HepG2 (cell line): ENCODE measurements at regions not wholly inside any gene's neighbourhood (a gene's known extent, or its start where the extent isn't known, plus 50 kb on each side); places are given as distances from the start of the nearest gene placed in this dataset.

Experiments
- ATAC-seq: fragments of 200-7000 bp; cut with Tn5 transposase; 3 replicates; pipeline ENCODE4 v1.9.1; 2020; ENCODE audit warnings: mild to moderate bottlenecking, moderate library complexity
- BruUV-seq: library from RNA; stranded (reverse); fragments of 400-500 nt; replicated peaks from 2 replicates; lab custom pipeline; 2021; lab: Mats Ljungman, UMichigan
- CTCF ChIA-PET: fragments of 300-600 bp; formaldehyde crosslinking; extraction: SDS; loops from one replicate; lab custom pipeline; 2021; ENCODE audit warnings: low total read pairs, inconsistent platforms, low intra/inter-chr PET ratio; lab: Yijun Ruan, JAX
- POLR2A ChIA-PET: fragments of 350-600 bp; sonication (Branson Sonifier 250); formaldehyde crosslinking; loops from one replicate; lab custom pipeline; 2020; ENCODE audit warnings: antibody characterized with exemption, inconsistent platforms; lab: Yijun Ruan, JAX
- DNase-seq: peaks from one replicate; pipeline ENCODE4 v3.0.0-alpha.2; 2015; ENCODE audit warnings: low spot score
- FAIRE-seq: peaks from 3 replicates; lab custom pipeline; 2011; peaks lifted over from hg19 to GRCh38; lab: Jason Lieb, UNC
- H2AFZ ChIP-seq: one replicate; pipeline ENCODE4 v1.6.1; 2011; ENCODE audit warnings: low read length, inconsistent platforms
- H3K27ac ChIP-seq: fragments of 300-600 bp; 3 replicates; pipeline ENCODE4 v1.8.0; 2011; ENCODE audit warnings: mixed run types, mild to moderate bottlenecking, mixed read lengths, low read length, inconsistent platforms; ENCODE audit not compliant: insufficient read depth; ENCODE audit errors: extremely low read length
- H3K27me3 ChIP-seq, 2 experiments: fragments of 200-600 bp in 1 of 2; 2 replicates in 1 of 2; 3 replicates in 1 of 2; pipeline versions ENCODE4 v1.6.0 to v1.8.0; 2011; ENCODE audit warnings: low read length in 2 of 2, mild to moderate bottlenecking in 2 of 2, moderate library complexity in 2 of 2, inconsistent platforms in 1 of 2; ENCODE audit not compliant: insufficient read depth in 2 of 2, control insufficient read depth in 1 of 2
- H3K36me3 ChIP-seq, 2 experiments: fragments of 200-600 bp in 1 of 2; replicated peaks in 1 of 2; 2 replicates in 1 of 2; 3 replicates in 1 of 2; pipeline versions ENCODE4 v1.5.1 to v1.8.0; 2011; ENCODE audit warnings: low read length in 2 of 2, inconsistent platforms in 1 of 2; ENCODE audit not compliant: insufficient read depth in 2 of 2, control insufficient read depth in 1 of 2
- H3K4me1 ChIP-seq: 2 replicates; pipeline ENCODE4 v1.5.1; 2012; ENCODE audit warnings: low read length, inconsistent platforms; ENCODE audit not compliant: insufficient read depth
- H3K4me2 ChIP-seq: 2 replicates; pipeline ENCODE4 v1.6.0; 2011; ENCODE audit warnings: low read depth, low read length, inconsistent platforms
- H3K4me3 ChIP-seq, 3 experiments: fragments of 200-600 bp in 1 of 3; sonication (generic), shearing (Covaris generic) in 1 of 3; replicated peaks in 1 of 3; 2 replicates each; pipeline ENCODE4 v1.5.1; 2011 to 2016; ENCODE audit warnings: low read length in 3 of 3, inconsistent platforms in 2 of 3, low read depth in 2 of 3, mild to moderate bottlenecking in 2 of 3, control low read depth in 1 of 3, mixed read lengths in 1 of 3; ENCODE audit not compliant: insufficient read depth in 1 of 3
- H3K79me2 ChIP-seq: one replicate; pipeline ENCODE4 v1.6.1; 2011; ENCODE audit warnings: low read length, inconsistent platforms; ENCODE audit not compliant: insufficient read depth
- H3K9ac ChIP-seq: 2 replicates; pipeline ENCODE4 v1.6.0; 2011; ENCODE audit warnings: mild to moderate bottlenecking, low read depth, low read length, inconsistent platforms; ENCODE audit not compliant: insufficient read depth
- H3K9me3 ChIP-seq: 2 replicates; pipeline ENCODE4 v1.5.1; 2012; ENCODE audit warnings: mild to moderate bottlenecking, low read length
- H4K20me1 ChIP-seq: 2 replicates; pipeline ENCODE4 v1.6.0; 2011; ENCODE audit warnings: inconsistent platforms, mild to moderate bottlenecking, low read length, moderate library complexity; ENCODE audit not compliant: insufficient read depth
- CEBPG ChIP-seq: IDR thresholded peaks from 2 replicates; pipeline ENCODE4 v1.6.1; 2016
- ELF4 ChIP-seq: sonication (generic); formaldehyde crosslinking; IDR thresholded peaks from 2 replicates; pipeline ENCODE4 v1.5.0; 2020; ENCODE audit warnings: missing genetic modification reagents, mild to moderate bottlenecking, moderate library complexity, borderline replicate concordance
- HMG20A ChIP-seq: IDR thresholded peaks from 2 replicates; pipeline ENCODE4 v1.6.1; 2016; ENCODE audit warnings: borderline replicate concordance
- KMT2A ChIP-seq: sonication (generic); formaldehyde crosslinking; IDR thresholded peaks from 2 replicates; pipeline ENCODE4 v1.4.0; 2020; ENCODE audit warnings: missing genetic modification reagents
- MAFK ChIP-seq, 2 experiments: IDR thresholded peaks in 1 of 2; conservative IDR thresholded peaks in 1 of 2; 2 replicates each; pipeline ENCODE4 v1.6.1; 2011; ENCODE audit warnings: improper control_type of control experiment in 2 of 2, low read length in 2 of 2
- NFYC ChIP-seq: IDR thresholded peaks from 2 replicates; pipeline ENCODE4 v1.6.1; 2016; ENCODE audit warnings: missing genetic modification reagents, missing compliant biosample characterization
- NRL ChIP-seq: sonication (generic); formaldehyde crosslinking; IDR thresholded peaks from 2 replicates; pipeline ENCODE4 v1.5.0; 2020; ENCODE audit warnings: missing genetic modification reagents, mild to moderate bottlenecking, moderate library complexity, borderline replicate concordance
- POLR2AphosphoS5 ChIP-seq: IDR thresholded peaks from 2 replicates; pipeline ENCODE4 v1.6.1; 2012; ENCODE audit warnings: low read depth, low read length
- ZNF232 ChIP-seq: sonication (generic); formaldehyde crosslinking; IDR thresholded peaks from 2 replicates; pipeline ENCODE4 v1.4.0; 2020; ENCODE audit warnings: missing genetic modification reagents, borderline replicate concordance
- WGBS: methylation state at CpG from one replicate; pipeline ENCODE4 v1.1.6; 2017; ENCODE audit warnings: low lambda C conversion rate; 5-methylcytosine and 5-hydroxymethylcytosine counted together
- in situ Hi-C: cut with HindIII; loops from 2 replicates; pipeline ENCODE4 v1.10.0; 2017; ENCODE audit warnings: low pct_unique_long_range_greater_than_20kb; ENCODE audit not compliant: extremely low pct_ligation_motif_present
- intact Hi-C: fragments of 100-400 bp; cut with micrococcal nuclease; formaldehyde crosslinking; loops from one replicate; pipeline ENCODE4 v1.10.0; 2022; ENCODE audit not compliant: unreplicated experiment
- TF ChIP-seq, protein P1 (sequence below): sonication (generic); formaldehyde crosslinking; IDR thresholded peaks from 2 replicates; pipeline ENCODE4 v1.4.0; 2020; ENCODE audit warnings: mild to moderate bottlenecking, missing genetic modification reagents
- TF ChIP-seq, protein P2 (sequence below): sonication (generic); formaldehyde crosslinking; IDR thresholded peaks from 2 replicates; pipeline ENCODE4 v1.4.0; 2020; ENCODE audit warnings: missing genetic modification reagents, borderline replicate concordance
- TF ChIP-seq, protein P3 (sequence below): sonication (generic); formaldehyde crosslinking; IDR thresholded peaks from 2 replicates; pipeline ENCODE4 v1.5.0; 2020; ENCODE audit warnings: missing genetic modification reagents, mild to moderate bottlenecking, borderline replicate concordance
- TF ChIP-seq, protein P4 (sequence below): sonication (generic); formaldehyde crosslinking; IDR thresholded peaks from 2 replicates; pipeline ENCODE4 v1.5.1; 2020; ENCODE audit warnings: missing genetic modification reagents, mild to moderate bottlenecking, borderline replicate concordance

DNA sequence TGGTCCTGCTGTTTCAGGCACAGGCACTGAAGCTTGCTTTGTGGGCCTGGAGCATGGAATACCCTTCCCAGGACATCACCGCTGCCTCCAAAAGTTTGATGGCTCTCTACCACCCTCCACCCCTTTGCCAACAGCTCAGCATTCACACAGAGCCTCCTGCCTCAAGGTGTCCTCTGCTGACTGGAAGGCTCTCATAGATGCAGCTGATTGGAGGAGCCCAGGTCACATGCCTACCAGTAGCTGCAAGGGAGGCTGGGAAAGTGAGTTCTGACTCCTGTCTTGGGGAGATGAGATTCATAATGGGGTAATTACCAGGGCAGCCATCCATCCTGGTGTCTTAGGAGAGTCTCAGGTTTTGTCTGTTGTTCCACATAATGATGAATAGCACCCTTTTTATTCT, 124.8 kb upstream of the GRIK3 start:
- H3K4me2 ChIP-seq, result no peak overlapping the region
- FAIRE-seq, result no peak
- peaks cover 0 to 1% of the 10 kb centered on the region in 2 experiments; a peak in 2 of 5 replicates for H3K27me3 ChIP-seq
- no TSS peak for BruUV-seq
- H3K9me3 ChIP-seq, result no peaks in the 10 kb centered on the region
- ChIA-PET POLR2A (no interaction called here), CTCF (no interaction called here)
- in situ Hi-C loops, result no loop called here
- H3K36me3 ChIP-seq, result no peaks in the 10 kb centered on the region
- no peak overlapping the region for H2AFZ ChIP-seq
- no peak for ATAC-seq
- no peak overlapping the region for H3K9ac ChIP-seq
- no peaks in the 10 kb centered on the region for H4K20me1 ChIP-seq
- H3K27ac ChIP-seq, result no peak overlapping the region
- no peak overlapping the region for H3K4me3 ChIP-seq
- intact Hi-C loops, result no loop called here
- H3K79me2 ChIP-seq, result no peaks in the 10 kb centered on the region
- no CpG with 5 or more reads among the region's 1 CpG for WGBS
- no peak for DNase-seq
- H3K4me1 ChIP-seq, result no peaks in the 10 kb centered on the region
- TF ChIP-seq, protein P1, sequence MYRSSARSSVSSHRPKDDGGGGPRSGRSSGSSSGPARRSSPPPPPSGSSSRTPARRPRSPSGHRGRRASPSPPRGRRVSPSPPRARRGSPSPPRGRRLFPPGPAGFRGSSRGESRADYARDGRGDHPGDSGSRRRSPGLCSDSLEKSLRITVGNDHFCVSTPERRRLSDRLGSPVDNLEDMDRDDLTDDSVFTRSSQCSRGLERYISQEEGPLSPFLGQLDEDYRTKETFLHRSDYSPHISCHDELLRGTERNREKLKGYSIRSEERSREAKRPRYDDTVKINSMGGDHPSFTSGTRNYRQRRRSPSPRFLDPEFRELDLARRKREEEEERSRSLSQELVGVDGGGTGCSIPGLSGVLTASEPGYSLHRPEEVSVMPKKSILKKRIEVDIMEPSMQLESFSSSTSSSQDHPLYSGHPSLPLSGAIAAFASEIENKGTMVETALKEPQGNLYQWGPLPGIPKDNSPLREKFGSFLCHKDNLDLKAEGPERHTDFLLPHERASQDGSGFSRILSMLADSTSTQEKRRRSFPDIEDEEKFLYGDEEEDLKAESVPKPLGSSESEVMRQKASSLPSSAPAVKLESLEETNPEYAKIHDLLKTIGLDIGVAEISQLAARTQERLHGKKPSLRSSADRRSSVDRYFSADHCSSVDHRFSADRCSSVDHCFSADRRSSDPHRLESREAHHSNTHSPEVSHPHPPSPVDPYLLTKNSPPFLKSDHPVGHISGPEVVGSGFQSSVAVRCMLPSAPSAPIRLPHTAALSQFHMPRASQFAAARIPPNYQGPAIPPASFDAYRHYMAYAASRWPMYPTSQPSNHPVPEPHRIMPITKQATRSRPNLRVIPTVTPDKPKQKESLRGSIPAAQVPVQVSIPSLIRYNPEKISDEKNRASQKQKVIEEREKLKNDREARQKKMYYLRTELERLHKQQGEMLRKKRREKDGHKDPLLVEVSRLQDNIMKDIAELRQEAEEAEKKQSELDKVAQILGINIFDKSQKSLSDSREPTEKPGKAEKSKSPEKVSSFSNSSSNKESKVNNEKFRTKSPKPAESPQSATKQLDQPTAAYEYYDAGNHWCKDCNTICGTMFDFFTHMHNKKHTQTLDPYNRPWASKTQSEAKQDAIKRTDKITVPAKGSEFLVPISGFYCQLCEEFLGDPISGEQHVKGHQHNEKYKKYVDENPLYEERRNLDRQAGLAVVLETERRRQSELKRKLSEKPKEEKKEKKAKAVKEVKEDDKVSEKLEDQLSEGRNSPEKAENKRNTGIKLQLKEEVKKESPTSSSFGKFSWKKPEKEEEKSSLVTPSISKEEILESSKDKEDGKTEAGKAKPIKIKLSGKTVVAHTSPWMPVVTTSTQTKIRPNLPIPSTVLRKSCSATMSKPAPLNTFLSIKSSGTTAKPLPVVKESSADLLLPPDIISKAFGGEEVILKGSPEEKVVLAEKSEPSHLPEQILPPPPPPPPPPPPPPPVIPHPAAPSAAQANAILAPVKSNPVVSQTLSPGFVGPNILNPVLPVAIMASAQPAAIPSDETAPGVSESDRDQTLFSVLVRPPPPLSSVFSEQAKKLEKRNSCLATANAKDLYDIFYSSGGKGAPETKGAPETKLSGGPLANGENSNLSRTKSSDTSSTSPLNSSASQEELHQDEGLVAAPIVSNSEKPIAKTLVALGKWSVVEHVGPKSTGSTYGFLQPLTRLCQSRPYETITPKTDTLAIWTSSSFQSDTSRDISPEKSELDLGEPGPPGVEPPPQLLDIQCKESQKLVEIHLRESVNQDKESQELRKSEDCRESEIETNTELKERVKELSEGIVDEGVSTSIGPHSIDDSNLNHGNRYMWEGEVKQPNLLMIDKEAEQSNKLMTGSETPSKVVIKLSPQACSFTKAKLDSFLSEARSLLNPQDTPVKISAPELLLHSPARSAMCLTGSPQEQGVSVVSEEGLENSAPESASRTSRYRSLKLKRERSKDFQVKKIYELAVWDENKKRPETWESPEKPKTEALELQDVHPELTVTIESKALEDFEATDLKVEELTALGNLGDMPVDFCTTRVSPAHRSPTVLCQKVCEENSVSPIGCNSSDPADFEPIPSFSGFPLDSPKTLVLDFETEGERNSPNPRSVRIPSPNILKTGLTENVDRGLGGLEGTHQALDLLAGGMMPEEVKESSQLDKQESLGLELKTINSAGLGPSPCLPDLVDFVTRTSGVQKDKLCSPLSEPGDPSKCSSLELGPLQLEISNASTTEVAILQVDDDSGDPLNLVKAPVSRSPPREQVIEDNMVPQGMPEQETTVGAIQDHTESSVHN, result no peak
- TF ChIP-seq MAFK (conservative IDR thresholded peaks at IDR 0.05 in 1 of 2, IDR thresholded peaks at IDR 0.05 in 1 of 2; ENCODE audit: low read length in 2 of 2) (no peak), KMT2A (no peak), CEBPG (CRISPR knock-in tag) (no peak), NRL (CRISPR knock-in tag) (no peak), NFYC (CRISPR knock-in tag) (0 out of 2 replicates have a peak, but pooled peaks have one; percentile 26), POLR2AphosphoS5 (no peak), ELF4 (CRISPR knock-in tag) (no peak), HMG20A (CRISPR knock-in tag) (no peak), ZNF232 (CRISPR knock-in tag) (no peak)
- TF ChIP-seq, protein P2, sequence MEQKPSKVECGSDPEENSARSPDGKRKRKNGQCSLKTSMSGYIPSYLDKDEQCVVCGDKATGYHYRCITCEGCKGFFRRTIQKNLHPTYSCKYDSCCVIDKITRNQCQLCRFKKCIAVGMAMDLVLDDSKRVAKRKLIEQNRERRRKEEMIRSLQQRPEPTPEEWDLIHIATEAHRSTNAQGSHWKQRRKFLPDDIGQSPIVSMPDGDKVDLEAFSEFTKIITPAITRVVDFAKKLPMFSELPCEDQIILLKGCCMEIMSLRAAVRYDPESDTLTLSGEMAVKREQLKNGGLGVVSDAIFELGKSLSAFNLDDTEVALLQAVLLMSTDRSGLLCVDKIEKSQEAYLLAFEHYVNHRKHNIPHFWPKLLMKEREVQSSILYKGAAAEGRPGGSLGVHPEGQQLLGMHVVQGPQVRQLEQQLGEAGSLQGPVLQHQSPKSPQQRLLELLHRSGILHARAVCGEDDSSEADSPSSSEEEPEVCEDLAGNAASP (CRISPR knock-in tag), result no peak
- TF ChIP-seq, protein P3, sequence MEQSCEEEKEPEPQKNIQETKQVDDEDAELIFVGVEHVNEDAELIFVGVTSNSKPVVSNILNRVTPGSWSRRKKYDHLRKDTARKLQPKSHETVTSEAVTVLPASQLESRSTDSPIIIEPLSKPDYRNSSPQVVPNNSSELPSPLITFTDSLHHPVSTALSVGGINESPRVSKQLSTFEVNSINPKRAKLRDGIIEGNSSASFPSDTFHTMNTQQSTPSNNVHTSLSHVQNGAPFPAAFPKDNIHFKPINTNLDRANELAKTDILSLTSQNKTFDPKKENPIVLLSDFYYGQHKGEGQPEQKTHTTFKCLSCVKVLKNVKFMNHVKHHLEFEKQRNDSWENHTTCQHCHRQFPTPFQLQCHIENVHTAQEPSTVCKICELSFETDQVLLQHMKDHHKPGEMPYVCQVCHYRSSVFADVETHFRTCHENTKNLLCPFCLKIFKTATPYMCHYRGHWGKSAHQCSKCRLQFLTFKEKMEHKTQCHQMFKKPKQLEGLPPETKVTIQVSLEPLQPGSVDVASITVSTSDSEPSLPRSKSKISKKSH, result no peak
- TF ChIP-seq, protein P4, sequence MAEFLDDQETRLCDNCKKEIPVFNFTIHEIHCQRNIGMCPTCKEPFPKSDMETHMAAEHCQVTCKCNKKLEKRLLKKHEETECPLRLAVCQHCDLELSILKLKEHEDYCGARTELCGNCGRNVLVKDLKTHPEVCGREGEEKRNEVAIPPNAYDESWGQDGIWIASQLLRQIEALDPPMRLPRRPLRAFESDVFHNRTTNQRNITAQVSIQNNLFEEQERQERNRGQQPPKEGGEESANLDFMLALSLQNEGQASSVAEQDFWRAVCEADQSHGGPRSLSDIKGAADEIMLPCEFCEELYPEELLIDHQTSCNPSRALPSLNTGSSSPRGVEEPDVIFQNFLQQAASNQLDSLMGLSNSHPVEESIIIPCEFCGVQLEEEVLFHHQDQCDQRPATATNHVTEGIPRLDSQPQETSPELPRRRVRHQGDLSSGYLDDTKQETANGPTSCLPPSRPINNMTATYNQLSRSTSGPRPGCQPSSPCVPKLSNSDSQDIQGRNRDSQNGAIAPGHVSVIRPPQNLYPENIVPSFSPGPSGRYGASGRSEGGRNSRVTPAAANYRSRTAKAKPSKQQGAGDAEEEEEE (CRISPR knock-in tag), result no peak
